ENCODE measurements at regions not wholly inside any gene's neighbourhood (a gene's known extent, or its start where the extent isn't known, plus 50 kb on each side); places are given as distances from the start of the nearest gene placed in this dataset.

GRCh38 chr18:1350931-1351450 is 446.3 kb downstream of the ADCYAP1 start:
- no peak overlapping the region for H3K4me3 ChIP-seq (ENCODE audit: low read depth, low read length)
- no peaks in the 10 kb centered on the region for H3K36me3 ChIP-seq (ENCODE audit: control insufficient read depth, insufficient read depth, low read length)
- DNase-seq (ENCODE audit: low read depth): no peak
- no peak for TF ChIP-seq CTCF (IDR thresholded peaks at IDR 0.05; ENCODE audit: insufficient read depth, low read depth, low read length)
- ChIA-PET POLR2A (no interaction called here), CTCF (no interaction called here)
- H3K27me3 ChIP-seq (ENCODE audit: control insufficient read depth, insufficient read depth, low read length): no peaks in the 10 kb centered on the region

GRCh38 chr18:1353025-1353424 is 448.4 kb downstream of the ADCYAP1 start:
- POLR2A ChIA-PET: no interaction called here
- Histone ChIP-seq H3K4me3 (ENCODE audit: low read depth, low read length) (no peak overlapping the region), H3K27me3 (ENCODE audit: control insufficient read depth, insufficient read depth, low read length) (no peaks in the 10 kb centered on the region), H3K36me3 (ENCODE audit: control insufficient read depth, insufficient read depth, low read length) (no peaks in the 10 kb centered on the region)
- CTCF ChIA-PET: no interaction called here
- no peak for TF ChIP-seq CTCF (IDR thresholded peaks at IDR 0.05; ENCODE audit: insufficient read depth, low read depth, low read length)
- DNase-seq (ENCODE audit: low read depth): no peak

GRCh38 chr18:1357724-1358123 is 453.1 kb downstream of the ADCYAP1 start:
- Histone ChIP-seq H3K36me3 (ENCODE audit: control insufficient read depth, insufficient read depth, low read length) (no peaks in the 10 kb centered on the region), H3K27me3 (ENCODE audit: control insufficient read depth, insufficient read depth, low read length) (no peaks in the 10 kb centered on the region), H3K4me3 (ENCODE audit: low read depth, low read length) (no peak overlapping the region)
- ChIA-PET CTCF (no interaction called here), POLR2A (no interaction called here)
- no peak for TF ChIP-seq CTCF (IDR thresholded peaks at IDR 0.05; ENCODE audit: insufficient read depth, low read depth, low read length)
- no peak for DNase-seq (ENCODE audit: low read depth)

- no peak for DNase-seq (ENCODE audit: low read depth)
- Histone ChIP-seq H3K36me3 (ENCODE audit: control insufficient read depth, insufficient read depth, low read length) (no peaks in the 10 kb centered on the region), H3K4me3 (ENCODE audit: low read depth, low read length) (no peak overlapping the region), H3K27me3 (ENCODE audit: control insufficient read depth, insufficient read depth, low read length) (no peaks in the 10 kb centered on the region)
- ChIA-PET CTCF (no interaction called here), POLR2A (no interaction called here)
- no peak for TF ChIP-seq CTCF (IDR thresholded peaks at IDR 0.05; ENCODE audit: insufficient read depth, low read depth, low read length)
Measured at GRCh38 chr18:1361936-1362335, 457.3 kb downstream of the ADCYAP1 start.

- no peaks in the 10 kb centered on the region for H3K27me3 ChIP-seq (ENCODE audit: control insufficient read depth, insufficient read depth, low read length)
- ChIA-PET POLR2A (no interaction called here), CTCF (no interaction called here)
- no peak overlapping the region for H3K4me3 ChIP-seq (ENCODE audit: low read depth, low read length)
- DNase-seq (ENCODE audit: low read depth): no peak
- no peak for TF ChIP-seq CTCF (IDR thresholded peaks at IDR 0.05; ENCODE audit: insufficient read depth, low read depth, low read length)
- H3K36me3 ChIP-seq (ENCODE audit: control insufficient read depth, insufficient read depth, low read length): no peaks in the 10 kb centered on the region
Measured at GRCh38 chr18:1370552-1370951, 465.9 kb downstream of the ADCYAP1 start.

Data from BJ (cell line).